HG02943 (cell line): ENCODE measurements at regions not wholly inside any gene's neighbourhood (a gene's known extent, or its start where the extent isn't known, plus 50 kb on each side); places are given as distances from the start of the nearest gene placed in this dataset.

Experiments used
- ATAC-seq: cut with Tn5 transposase; IDR thresholded peaks from one replicate; pipeline ENCODE4 v1.9.1; 2021; ENCODE audit warnings: mild to moderate bottlenecking, low read depth, moderate library complexity; ENCODE audit not compliant: unreplicated experiment

- no peak for ATAC-seq
Observed at GRCh38 chr10:128963211-128964099, 503.6 kb upstream of the MGMT start.

- ATAC-seq, result no peak
Observed at GRCh38 chr10:128964100-128964403, 503.0 kb upstream of the MGMT start.

GRCh38 chr10:128967980-128968756 lies 498.9 kb upstream of the MGMT start:
- no peak for ATAC-seq

DNA sequence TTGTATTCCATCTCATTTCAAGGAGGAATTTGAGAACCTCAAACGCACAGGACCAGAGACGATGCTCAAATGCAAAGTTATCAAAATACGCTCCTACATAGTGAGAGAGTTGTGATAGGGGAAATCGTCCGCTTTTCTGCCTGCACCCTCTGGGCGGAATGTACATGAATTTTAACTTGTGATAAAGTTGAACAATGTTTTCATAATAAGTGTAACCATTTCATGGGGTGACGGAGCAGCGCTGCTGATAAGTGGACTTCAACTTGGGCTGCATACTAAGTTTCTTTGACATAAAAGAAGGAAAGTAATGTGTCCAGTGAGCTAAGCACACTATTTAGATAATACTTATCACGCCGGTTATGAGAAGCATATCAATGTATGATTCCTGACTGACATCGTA lies 497.5 kb upstream of the MGMT start:
- ATAC-seq, result no peak

DNA sequence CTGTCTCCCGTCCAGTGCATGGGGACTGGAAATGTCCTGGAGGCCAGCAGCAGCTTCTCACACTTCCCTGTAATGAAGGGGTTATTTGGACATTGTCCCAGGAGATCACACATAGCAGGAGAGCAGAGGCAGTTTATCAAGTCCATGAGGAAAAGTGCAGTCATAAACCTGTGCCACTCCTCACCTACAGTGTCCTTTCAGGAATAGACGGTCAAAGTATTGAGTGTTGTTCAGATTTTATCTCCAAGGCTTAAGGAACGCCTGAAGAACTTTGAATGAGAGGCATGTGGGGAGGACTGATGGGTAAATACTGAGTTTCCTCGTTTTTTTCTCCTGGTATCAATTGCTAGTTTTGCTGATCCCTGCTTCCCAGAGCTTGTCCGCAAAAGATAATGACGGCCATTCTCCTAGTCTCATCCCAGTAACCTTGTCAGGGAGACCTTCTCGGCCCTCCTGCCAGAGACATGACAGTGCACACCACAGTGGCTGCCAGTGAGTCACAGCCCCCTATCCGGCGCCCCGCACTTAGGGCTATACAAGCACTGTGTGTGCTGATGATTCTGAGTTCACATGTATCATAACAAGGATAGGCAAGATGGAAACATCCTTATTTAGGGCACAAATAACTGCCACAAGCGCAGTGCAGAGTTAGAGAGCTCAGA lies 495.5 kb upstream of the MGMT start:
- ATAC-seq, result no peak

- no peak for ATAC-seq
Observed at GRCh38 chr10:128972036-128972405, 495.0 kb upstream of the MGMT start.

DNA sequence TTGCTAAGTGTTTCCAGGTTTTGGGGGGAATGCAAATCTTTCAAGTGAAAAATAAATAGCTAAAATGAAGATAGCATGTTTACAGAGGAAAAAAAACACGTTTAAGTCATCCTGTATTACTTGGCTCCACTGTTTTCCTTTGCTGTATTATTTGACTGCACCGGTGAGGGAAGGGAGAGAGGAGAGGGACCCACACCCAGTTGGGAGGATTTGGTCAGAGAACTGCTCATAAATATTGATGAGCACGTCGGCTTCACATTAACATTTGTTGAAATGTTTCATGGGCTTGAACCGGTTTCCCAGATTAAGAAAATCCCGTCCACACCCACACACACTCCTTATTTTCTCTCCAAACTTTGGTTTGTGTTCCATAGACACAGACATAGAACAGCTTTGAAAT lies 493.8 kb upstream of the MGMT start:
- no peak for ATAC-seq

GRCh38 chr10:128976856-128977255 lies 490.2 kb upstream of the MGMT start:
- no peak for ATAC-seq

- ATAC-seq, result no peak
Observed at GRCh38 chr10:128978211-128978610, 488.8 kb upstream of the MGMT start.

GRCh38 chr10:128979405-128979804 lies 487.6 kb upstream of the MGMT start:
- no peak for ATAC-seq

- no peak for ATAC-seq
Observed at GRCh38 chr10:128981251-128981650, 485.8 kb upstream of the MGMT start.

GRCh38 chr10:128981881-128982615 lies 485.0 kb upstream of the MGMT start:
- no peak for ATAC-seq

DNA sequence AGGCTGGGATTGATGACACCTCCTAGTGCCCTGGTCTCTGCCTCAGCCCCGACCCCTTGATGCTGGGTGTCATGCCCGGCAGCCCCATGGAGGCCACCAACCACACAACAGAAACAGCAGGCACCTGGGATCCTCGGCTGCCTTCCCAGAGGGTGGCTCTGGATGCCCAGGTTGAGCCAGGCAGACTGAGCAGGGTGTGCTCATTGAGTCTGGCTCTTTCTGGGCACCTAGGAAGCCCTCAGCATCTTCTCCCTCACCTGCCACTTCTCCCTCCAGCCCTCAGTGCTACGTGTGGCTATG lies 484.5 kb upstream of the MGMT start:
- ATAC-seq, result no peak

DNA sequence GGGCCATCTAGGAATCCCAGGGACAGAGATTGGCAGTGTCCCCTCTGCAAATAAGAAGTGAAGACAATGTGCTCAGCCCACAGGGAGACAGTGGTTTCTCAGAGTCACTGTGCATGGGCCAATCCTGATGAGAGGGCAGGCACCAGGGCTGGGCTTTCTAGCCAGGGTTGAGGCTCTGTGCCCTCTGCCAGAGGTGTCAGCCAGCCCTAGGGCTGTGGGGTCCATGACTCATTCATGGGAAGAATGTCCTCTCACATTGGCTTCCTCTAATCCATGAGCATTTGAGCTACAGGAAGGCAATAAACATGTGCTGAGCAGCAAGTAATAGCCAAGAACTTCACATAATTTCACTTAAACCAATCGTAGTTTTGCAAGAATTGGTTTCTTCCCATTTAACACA lies 482.0 kb upstream of the MGMT start:
- ATAC-seq, result no peak

DNA sequence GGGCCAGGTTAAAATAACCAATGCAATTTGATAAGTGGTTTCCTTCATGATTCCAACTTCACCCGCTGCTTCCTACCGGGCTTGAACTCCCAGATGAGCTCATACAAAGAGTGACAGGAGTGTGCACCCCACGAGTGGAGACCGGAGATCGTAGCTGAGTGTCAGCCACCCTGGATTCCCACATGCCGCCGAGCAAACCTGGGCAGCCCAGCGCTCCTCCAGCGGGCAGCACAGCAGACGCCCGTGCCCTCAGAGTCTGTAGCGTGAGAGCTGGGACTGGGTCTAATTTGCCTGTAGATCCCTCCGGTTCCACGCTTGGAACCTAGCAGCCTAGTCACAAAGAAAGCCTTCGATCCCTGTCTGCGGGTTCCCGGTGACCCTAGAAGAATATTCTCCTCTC lies 476.1 kb upstream of the MGMT start:
- no peak for ATAC-seq

GRCh38 chr10:128992770-128993169 lies 474.3 kb upstream of the MGMT start:
- ATAC-seq, result no peak

- no peak for ATAC-seq
Observed at GRCh38 chr10:128993443-128993842, 473.6 kb upstream of the MGMT start.

DNA sequence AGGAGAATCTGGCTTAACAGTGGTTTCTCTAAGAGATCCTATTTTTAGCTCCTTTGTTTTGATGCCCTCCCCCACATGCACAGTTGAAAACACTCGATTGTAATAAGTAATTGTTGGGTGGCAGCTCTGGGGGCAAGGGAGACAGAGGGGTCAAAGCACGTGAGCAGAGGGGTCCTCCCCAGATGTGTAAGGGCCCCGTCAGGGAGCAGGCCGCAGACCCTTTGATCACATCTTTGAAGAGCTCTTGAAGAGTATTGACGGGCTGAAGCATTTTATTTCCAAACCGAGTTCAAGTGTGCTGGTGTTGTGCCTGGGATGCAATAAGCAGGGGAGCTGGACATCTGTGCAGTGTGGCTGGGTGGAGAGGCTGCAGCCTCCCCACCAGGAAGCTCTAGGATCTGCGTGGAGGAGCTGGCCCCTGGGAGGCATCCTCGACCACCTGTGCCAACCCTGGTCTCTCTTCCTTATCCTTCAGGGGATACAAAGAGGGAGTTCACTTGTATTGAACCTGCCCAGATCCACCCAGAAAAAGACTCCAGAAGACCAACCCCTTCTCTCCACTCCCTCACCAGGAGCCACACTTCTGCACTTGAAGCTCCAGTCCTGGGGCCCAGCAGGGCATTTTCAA lies 473.0 kb upstream of the MGMT start:
- ATAC-seq, result no peak

GRCh38 chr10:128994598-128995143 lies 472.4 kb upstream of the MGMT start:
- no peak for ATAC-seq

GRCh38 chr10:128995676-128996075 lies 471.4 kb upstream of the MGMT start:
- no peak for ATAC-seq
